Endothelial cell of umbilical vein (primary cell): ENCODE measurements at regions not wholly inside any gene's neighbourhood (a gene's known extent, or its start where the extent isn't known, plus 50 kb on each side); places are given as distances from the start of the nearest gene placed in this dataset.

ENCODE experiments used
- BruUV-seq: library from RNA; stranded (reverse); fragments of 400-500 nt; replicated peaks from 2 replicates; lab custom pipeline; 2021; lab: Mats Ljungman, UMichigan
- CTCF ChIA-PET: fragments of 300-600, 350-600 bp; sonication (Branson Sonifier 250); formaldehyde crosslinking; loops from one replicate; lab custom pipeline; 2021; ENCODE audit warnings: antibody characterized with exemption, inconsistent platforms; lab: Charles Lee
- POLR2A ChIA-PET: fragments of 300-600, 350-600 bp; sonication (Branson Sonifier 250); formaldehyde crosslinking; loops from one replicate; lab custom pipeline; 2021; ENCODE audit warnings: antibody characterized with exemption, inconsistent platforms; lab: Charles Lee
- DNase-seq: peaks from one replicate; pipeline ENCODE4 v3.0.0-alpha.2; 2011; ENCODE audit warnings: low read depth, low spot score
- FAIRE-seq: peaks from 2 replicates; lab custom pipeline; 2011; peaks lifted over from hg19 to GRCh38; lab: Jason Lieb, UNC
- H2AFZ ChIP-seq: 2 replicates; pipeline ENCODE4 v1.6.0; 2012; ENCODE audit warnings: low read depth, low read length, control low read depth, inconsistent platforms
- H3K27ac ChIP-seq: 2 replicates; pipeline ENCODE4 v1.5.1; 2011; ENCODE audit warnings: low read depth, mild to moderate bottlenecking, control low read depth, low read length, moderate library complexity; ENCODE audit not compliant: insufficient read depth
- H3K27me3 ChIP-seq, 2 experiments: 2 replicates each; pipeline versions ENCODE4 v1.6.0 to v1.6.1; 2011; ENCODE audit warnings: low read length in 2 of 2, mixed read lengths in 1 of 2; ENCODE audit not compliant: control insufficient read depth in 2 of 2, insufficient read depth in 2 of 2
- H3K36me3 ChIP-seq, 2 experiments: 2 replicates in 1 of 2; 3 replicates in 1 of 2; pipeline ENCODE4 v1.5.1; 2011; ENCODE audit warnings: low read length in 2 of 2, mild to moderate bottlenecking in 1 of 2, moderate library complexity in 1 of 2; ENCODE audit not compliant: control insufficient read depth in 2 of 2, insufficient read depth in 2 of 2; ENCODE audit errors: extremely low read depth in 1 of 2
- H3K4me1 ChIP-seq: 3 replicates; pipeline ENCODE4 v1.5.1; 2011; ENCODE audit warnings: mild to moderate bottlenecking, low read length; ENCODE audit not compliant: control insufficient read depth, insufficient read depth; ENCODE audit errors: extremely low read depth
- H3K4me2 ChIP-seq: 2 replicates; pipeline ENCODE4 v1.6.1; 2011; ENCODE audit warnings: low read length, control low read depth, mixed read lengths; ENCODE audit not compliant: insufficient read depth
- H3K4me3 ChIP-seq, 3 experiments: fragments of 200-600 bp in 1 of 3; sonication (generic), shearing (Covaris generic) in 1 of 3; replicated peaks in 1 of 3; 2 replicates each; pipeline ENCODE4 v1.5.1; 2011 to 2016; ENCODE audit warnings: control low read depth in 3 of 3, low read length in 3 of 3, mild to moderate bottlenecking in 2 of 3, inconsistent platforms in 1 of 3, low read depth in 1 of 3, moderate library complexity in 1 of 3; ENCODE audit not compliant: insufficient read depth in 1 of 3
- H3K79me2 ChIP-seq: 2 replicates; pipeline ENCODE4 v1.6.0; 2012; ENCODE audit warnings: low read length, inconsistent platforms; ENCODE audit not compliant: control insufficient read depth, insufficient read depth
- H3K9ac ChIP-seq: replicated peaks from 2 replicates; pipeline ENCODE3; 2011; ENCODE audit warnings: low read length, control low read depth; ENCODE audit not compliant: insufficient read depth; ENCODE audit errors: extremely low read depth
- H3K9me1 ChIP-seq: replicated peaks from 3 replicates; pipeline ENCODE4 v1.6.0; 2011; ENCODE audit warnings: mild to moderate bottlenecking, low read length; ENCODE audit not compliant: control insufficient read depth, insufficient read depth; ENCODE audit errors: extremely low read depth
- H3K9me3 ChIP-seq: replicated peaks from 2 replicates; pipeline ENCODE4 v1.5.1; 2012; ENCODE audit warnings: low read length, inconsistent platforms; ENCODE audit not compliant: control insufficient read depth, insufficient read depth
- H4K20me1 ChIP-seq: replicated peaks from 2 replicates; pipeline ENCODE3; 2011; ENCODE audit warnings: mild to moderate bottlenecking, low read length; ENCODE audit not compliant: control insufficient read depth, insufficient read depth; ENCODE audit errors: extremely low read depth
- EZH2 ChIP-seq: IDR thresholded peaks from 2 replicates; pipeline ENCODE4 v1.6.1; 2012; ENCODE audit warnings: borderline replicate concordance, low read depth, mild to moderate bottlenecking, moderate library complexity, low read length, inconsistent platforms; ENCODE audit not compliant: severe bottlenecking
- FOS ChIP-seq: IDR thresholded peaks from 2 replicates; pipeline ENCODE4 v1.6.1; 2011; ENCODE audit warnings: mild to moderate bottlenecking, low read length, moderate library complexity, borderline replicate concordance; ENCODE audit not compliant: insufficient read depth
- GATA2 ChIP-seq: IDR thresholded peaks from 2 replicates; pipeline ENCODE4 v1.7.0; 2011; ENCODE audit warnings: low read depth, mild to moderate bottlenecking, moderate library complexity, mixed read lengths, low read length; ENCODE audit not compliant: insufficient read length, insufficient read depth
- JUN ChIP-seq: IDR thresholded peaks from 2 replicates; pipeline ENCODE4 v1.6.1; 2011; ENCODE audit warnings: borderline replicate concordance, low read depth; ENCODE audit not compliant: insufficient read length, insufficient read depth
- MYC ChIP-seq: IDR thresholded peaks from one replicate; pipeline ENCODE4 v1.6.1; 2011; ENCODE audit warnings: mild to moderate bottlenecking, low read depth, low read length
- POLR2A ChIP-seq: IDR thresholded peaks from 2 replicates; pipeline ENCODE4 v1.6.1; 2012; ENCODE audit warnings: low read depth, mild to moderate bottlenecking, control low read depth, low read length
- POLR2AphosphoS5 ChIP-seq: IDR thresholded peaks from 2 replicates; pipeline ENCODE4 v1.6.1; 2012; ENCODE audit warnings: low read depth, mild to moderate bottlenecking, control low read depth, low read length, moderate library complexity; ENCODE audit not compliant: insufficient read depth
- dilution Hi-C: fragments of 300-500 bp; cut with MboI; formaldehyde crosslinking; loops from one replicate; pipeline ENCODE4 v1.15.0; 2019; ENCODE audit warnings: low sequenced_read_pairs; ENCODE audit not compliant: extremely low pct_ligation_motif_present
- intact Hi-C: fragments of 100-400 bp; cut with micrococcal nuclease; formaldehyde crosslinking; loops from one replicate; pipeline ENCODE4 v1.10.0; 2022
- TF ChIP-seq, protein P1 (sequence below), 2 donors: IDR thresholded peaks; 1 replicate in 1 of 2; 2 replicates in 1 of 2; pipeline ENCODE4 v1.5.1; 2011; ENCODE audit warnings: low read length in 2 of 2, mild to moderate bottlenecking in 2 of 2, moderate library complexity in 2 of 2, control low read depth in 1 of 2, inconsistent platforms in 1 of 2, low read depth in 1 of 2; ENCODE audit not compliant: insufficient read depth in 1 of 2; ENCODE audit errors: extremely low read depth in 1 of 2
- TF ChIP-seq, protein P2 (sequence below): IDR thresholded peaks from 2 replicates; pipeline ENCODE4 v1.6.1; 2011; ENCODE audit not compliant: insufficient read depth, insufficient read length

DNA sequence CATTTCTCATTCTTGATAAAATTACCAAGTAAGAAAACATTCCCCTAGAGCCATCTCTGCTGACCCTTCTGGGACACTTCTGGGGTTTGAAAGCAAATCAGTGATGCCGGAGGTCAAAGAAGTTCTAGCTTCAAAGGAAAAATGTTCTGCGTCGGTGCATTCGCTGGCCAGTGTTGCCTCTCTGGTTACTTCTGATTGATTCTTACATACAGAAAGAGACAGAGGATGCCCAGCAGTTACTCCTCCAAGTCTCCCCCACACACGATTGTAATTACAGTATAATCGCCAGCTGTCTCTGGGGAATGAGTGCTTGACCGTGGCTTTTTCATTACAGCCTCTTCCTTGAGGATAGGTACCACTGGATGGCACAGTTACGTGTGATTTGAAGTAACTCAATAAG is 150.9 kb downstream of the SNX19 start:
- Histone ChIP-seq H3K9ac (no peak overlapping the region), H2AFZ (no peak overlapping the region), H4K20me1 (no peaks in the 10 kb centered on the region), H3K27me3 (peaks cover 0 to 2% of the 10 kb centered on the region in 2 experiments), H3K36me3 (no peaks in the 10 kb centered on the region), H3K27ac (no peak overlapping the region), H3K4me3 (no peak overlapping the region), H3K4me1 (no peaks in the 10 kb centered on the region), H3K9me3 (no peaks in the 10 kb centered on the region), H3K9me1 (no peaks in the 10 kb centered on the region), H3K79me2 (no peaks in the 10 kb centered on the region), H3K4me2 (no peak overlapping the region)
- dilution Hi-C loops, result no loop called here
- POLR2A ChIA-PET, result no interaction called here
- DNase-seq (no peak), FAIRE-seq (no peak)
- no peak for TF ChIP-seq FOS
- TF ChIP-seq, protein P1, sequence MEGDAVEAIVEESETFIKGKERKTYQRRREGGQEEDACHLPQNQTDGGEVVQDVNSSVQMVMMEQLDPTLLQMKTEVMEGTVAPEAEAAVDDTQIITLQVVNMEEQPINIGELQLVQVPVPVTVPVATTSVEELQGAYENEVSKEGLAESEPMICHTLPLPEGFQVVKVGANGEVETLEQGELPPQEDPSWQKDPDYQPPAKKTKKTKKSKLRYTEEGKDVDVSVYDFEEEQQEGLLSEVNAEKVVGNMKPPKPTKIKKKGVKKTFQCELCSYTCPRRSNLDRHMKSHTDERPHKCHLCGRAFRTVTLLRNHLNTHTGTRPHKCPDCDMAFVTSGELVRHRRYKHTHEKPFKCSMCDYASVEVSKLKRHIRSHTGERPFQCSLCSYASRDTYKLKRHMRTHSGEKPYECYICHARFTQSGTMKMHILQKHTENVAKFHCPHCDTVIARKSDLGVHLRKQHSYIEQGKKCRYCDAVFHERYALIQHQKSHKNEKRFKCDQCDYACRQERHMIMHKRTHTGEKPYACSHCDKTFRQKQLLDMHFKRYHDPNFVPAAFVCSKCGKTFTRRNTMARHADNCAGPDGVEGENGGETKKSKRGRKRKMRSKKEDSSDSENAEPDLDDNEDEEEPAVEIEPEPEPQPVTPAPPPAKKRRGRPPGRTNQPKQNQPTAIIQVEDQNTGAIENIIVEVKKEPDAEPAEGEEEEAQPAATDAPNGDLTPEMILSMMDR (IDR thresholded peaks at IDR 0.05; ENCODE audit: extremely low read depth in 1 of 2, insufficient read depth in 1 of 2, low read depth in 1 of 2, low read length in 2 of 2), result no peak
- TF ChIP-seq POLR2AphosphoS5, result no peak
- TF ChIP-seq POLR2A, result no peak
- TF ChIP-seq, protein P2, sequence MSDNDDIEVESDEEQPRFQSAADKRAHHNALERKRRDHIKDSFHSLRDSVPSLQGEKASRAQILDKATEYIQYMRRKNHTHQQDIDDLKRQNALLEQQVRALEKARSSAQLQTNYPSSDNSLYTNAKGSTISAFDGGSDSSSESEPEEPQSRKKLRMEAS, result no peak
- no peak for TF ChIP-seq GATA2
- TF ChIP-seq EZH2, result no peak
- no peak for TF ChIP-seq JUN
- no peak for TF ChIP-seq MYC
- intact Hi-C loops, result no loop called here
- no TSS peak for BruUV-seq
- CTCF ChIA-PET, result no interaction called here
